Astrocyte (in vitro differentiated cells and primary cell): ENCODE measurements at regions not wholly inside any gene's neighbourhood (a gene's known extent, or its start where the extent isn't known, plus 50 kb on each side); places are given as distances from the start of the nearest gene placed in this dataset.

Experiments
- DNase-seq: peaks from one replicate; pipeline ENCODE4 v3.0.0-alpha.2; 2010; ENCODE audit warnings: low read depth
- FAIRE-seq: peaks from 2 replicates; lab custom pipeline; 2011; peaks lifted over from hg19 to GRCh38; lab: Jason Lieb, UNC
- H2AFZ ChIP-seq: 2 replicates; pipeline ENCODE4 v1.6.0; 2012; ENCODE audit warnings: low read depth, low read length, inconsistent platforms
- H3K27ac ChIP-seq: 2 replicates; pipeline ENCODE4 v1.5.1; 2011; ENCODE audit warnings: low read depth, low read length, inconsistent platforms
- H3K27me3 ChIP-seq: 2 replicates; pipeline ENCODE4 v1.6.0; 2011; ENCODE audit warnings: low read length, inconsistent platforms; ENCODE audit not compliant: insufficient read depth
- H3K36me3 ChIP-seq: 2 replicates; pipeline ENCODE4 v1.5.1; 2011; ENCODE audit warnings: low read length, inconsistent platforms; ENCODE audit not compliant: insufficient read depth
- H3K4me1 ChIP-seq: 2 replicates; pipeline ENCODE4 v1.5.1; 2011; ENCODE audit warnings: low read length, inconsistent platforms; ENCODE audit not compliant: insufficient read depth
- H3K4me2 ChIP-seq: 2 replicates; pipeline ENCODE4 v1.6.0; 2012; ENCODE audit warnings: low read length, inconsistent platforms
- H3K4me3 ChIP-seq: 2 replicates; pipeline ENCODE4 v1.5.1; 2011; ENCODE audit warnings: low read depth, mild to moderate bottlenecking, low read length, inconsistent platforms; ENCODE audit not compliant: insufficient read depth
- H3K79me2 ChIP-seq: 2 replicates; pipeline ENCODE4 v1.6.0; 2012; ENCODE audit warnings: mild to moderate bottlenecking, low read length, inconsistent platforms; ENCODE audit not compliant: insufficient read depth
- H3K9ac ChIP-seq: 2 replicates; pipeline ENCODE4 v1.6.0; 2012; ENCODE audit warnings: mild to moderate bottlenecking, low read length, inconsistent platforms
- H3K9me3 ChIP-seq: 2 replicates; pipeline ENCODE4 v1.5.1; 2012; ENCODE audit warnings: low read depth, mild to moderate bottlenecking, low read length, inconsistent platforms; ENCODE audit not compliant: insufficient read depth
- H4K20me1 ChIP-seq: 2 replicates; pipeline ENCODE4 v1.6.0; 2012; ENCODE audit warnings: low read length, inconsistent platforms; ENCODE audit not compliant: insufficient read depth
- H3K27ac Mint-ChIP-seq: one replicate; pipeline ENCODE4 v1.8.0; 2021; ENCODE audit warnings: mild to moderate bottlenecking, mixed read lengths; ENCODE audit not compliant: unreplicated experiment
- H3K27me3 Mint-ChIP-seq: one replicate; pipeline ENCODE4 v1.8.0; 2021; ENCODE audit warnings: low read depth, mixed read lengths; ENCODE audit not compliant: unreplicated experiment
- H3K36me3 Mint-ChIP-seq: one replicate; pipeline ENCODE4 v1.8.0; 2021; ENCODE audit warnings: low read depth, mixed read lengths; ENCODE audit not compliant: unreplicated experiment
- H3K4me1 Mint-ChIP-seq: one replicate; pipeline ENCODE4 v1.8.0; 2021; ENCODE audit warnings: low read depth, mixed read lengths; ENCODE audit not compliant: unreplicated experiment
- H3K4me3 Mint-ChIP-seq: one replicate; pipeline ENCODE4 v1.8.0; 2021; ENCODE audit warnings: mild to moderate bottlenecking, moderate library complexity, mixed read lengths; ENCODE audit not compliant: unreplicated experiment
- H3K9me3 Mint-ChIP-seq: one replicate; pipeline ENCODE4 v1.8.0; 2021; ENCODE audit warnings: mild to moderate bottlenecking, mixed read lengths; ENCODE audit not compliant: unreplicated experiment
- CTCF ChIP-seq: IDR thresholded peaks from 2 replicates; pipeline ENCODE4 v1.5.1; 2011; ENCODE audit warnings: low read depth, mild to moderate bottlenecking, inconsistent platforms, low read length, moderate library complexity; ENCODE audit not compliant: insufficient read depth
- EZH2 ChIP-seq: IDR thresholded peaks from 2 replicates; pipeline ENCODE4 v1.6.1; 2012; ENCODE audit warnings: mild to moderate bottlenecking, low read length, inconsistent platforms; ENCODE audit not compliant: insufficient read depth

GRCh38 chr13:82766732-82767321, 1115.4 kb downstream of the SLITRK1 start:
- Histone ChIP-seq H3K36me3 (no peaks in the 10 kb centered on the region), H3K27ac (no peak overlapping the region), H3K9me3 (no peaks in the 10 kb centered on the region), H3K27me3 (no peaks in the 10 kb centered on the region), H3K4me3 (no peak overlapping the region), H4K20me1 (no peaks in the 10 kb centered on the region), H3K79me2 (no peaks in the 10 kb centered on the region), H3K4me1 (no peaks in the 10 kb centered on the region), H3K4me2 (no peak overlapping the region), H2AFZ (no peak overlapping the region), H3K9ac (no peak overlapping the region)
- Mint-ChIP-seq H3K27me3 (no peaks in the 10 kb centered on the region), H3K4me1 (no peaks in the 10 kb centered on the region), H3K36me3 (no peaks in the 10 kb centered on the region), H3K9me3 (no peaks in the 10 kb centered on the region), H3K4me3 (no peak overlapping the region), H3K27ac (no peak overlapping the region)
- no peak for TF ChIP-seq CTCF
- TF ChIP-seq EZH2, result no peak
- no peak for DNase-seq
- no peak for FAIRE-seq

- H3K9me3 Mint-ChIP-seq, result no peaks in the 10 kb centered on the region
- H3K4me3 Mint-ChIP-seq, result no peak overlapping the region
- no peaks in the 10 kb centered on the region for H3K27me3 Mint-ChIP-seq
- no peaks in the 10 kb centered on the region for H3K36me3 Mint-ChIP-seq
- Histone ChIP-seq H2AFZ (no peak overlapping the region), H3K4me3 (no peak overlapping the region), H3K27ac (no peak overlapping the region), H3K4me2 (no peak overlapping the region), H3K4me1 (no peaks in the 10 kb centered on the region), H3K27me3 (no peaks in the 10 kb centered on the region), H3K9me3 (no peaks in the 10 kb centered on the region), H3K36me3 (no peaks in the 10 kb centered on the region), H3K79me2 (no peaks in the 10 kb centered on the region), H3K9ac (no peak overlapping the region), H4K20me1 (no peaks in the 10 kb centered on the region)
- no peak for DNase-seq
- no peak for FAIRE-seq
- H3K27ac Mint-ChIP-seq, result no peak overlapping the region
- TF ChIP-seq EZH2 (no peak), CTCF (peak; percentile 18)
- H3K4me1 Mint-ChIP-seq, result no peaks in the 10 kb centered on the region
These were observed 1124.2 kb downstream of the SLITRK1 start for GRCh38 chr13:82758044-82758443.

- no peaks in the 10 kb centered on the region for H3K27me3 Mint-ChIP-seq
- no peaks in the 10 kb centered on the region for H4K20me1 ChIP-seq
- TF ChIP-seq EZH2 (no peak), CTCF (no peak)
- no peak overlapping the region for H2AFZ ChIP-seq
- no peak overlapping the region for H3K4me3 Mint-ChIP-seq
- no peak overlapping the region for H3K27ac Mint-ChIP-seq
- no peak overlapping the region for H3K4me2 ChIP-seq
- no peaks in the 10 kb centered on the region for H3K9me3 Mint-ChIP-seq
- H3K4me1 ChIP-seq, result peaks cover 11% of the 10 kb centered on the region
- H3K9me3 ChIP-seq, result no peaks in the 10 kb centered on the region
- H3K4me3 ChIP-seq, result no peak overlapping the region
- no peak overlapping the region for H3K9ac ChIP-seq
- H3K79me2 ChIP-seq, result no peaks in the 10 kb centered on the region
- H3K27ac ChIP-seq, result no peak overlapping the region
- H3K36me3 ChIP-seq, result no peaks in the 10 kb centered on the region
- no peaks in the 10 kb centered on the region for H3K27me3 ChIP-seq
- peaks cover 4% of the 10 kb centered on the region for H3K4me1 Mint-ChIP-seq
- no peak for DNase-seq
- no peaks in the 10 kb centered on the region for H3K36me3 Mint-ChIP-seq
- FAIRE-seq, result no peak
These were observed 1131.1 kb downstream of the SLITRK1 start for GRCh38 chr13:82751206-82751605.
